SIG-M5 treated with dmso at 0.1 percent for 504 hours (cell line): ENCODE measurements at regions not wholly inside any gene's neighbourhood (a gene's known extent, or its start where the extent isn't known, plus 50 kb on each side); places are given as distances from the start of the nearest gene placed in this dataset.
"Not testable (repeated sequence)": the region's sequence is repeated elsewhere in the genome, so short reads cannot be mapped to it uniquely, and the experiment has no call there.

ENCODE experiments used
- DNase-seq: peaks from one replicate; lab custom pipeline; 2025; ENCODE audit not compliant: unreplicated experiment; lab: John Stamatoyannopoulos, UW

- DNase-seq: no peak
These were observed 253.1 kb upstream of the NEBL start for GRCh38 chr10:21150166-21150565.

- no peak for DNase-seq
These were observed 249.3 kb upstream of the NEBL start for GRCh38 chr10:21146436-21146789.

- no peak for DNase-seq
These were observed 248.8 kb upstream of the NEBL start for GRCh38 chr10:21145751-21146435.

GRCh38 chr10:21144047-21144446, 246.9 kb upstream of the NEBL start:
- DNase-seq: no peak

- DNase-seq: no peak
These were observed 244.9 kb upstream of the NEBL start for GRCh38 chr10:21141946-21142492.

- no peak for DNase-seq
These were observed 241.7 kb upstream of the NEBL start for GRCh38 chr10:21138769-21139340.

- DNase-seq: no peak
These were observed 238.2 kb upstream of the NEBL start for GRCh38 chr10:21135023-21135931.

GRCh38 chr10:21134645-21135022, 237.5 kb upstream of the NEBL start:
- DNase-seq: no peak

- no peak for DNase-seq
These were observed 233.8 kb upstream of the NEBL start for GRCh38 chr10:21130683-21131442.

GRCh38 chr10:21130108-21130507, 233.0 kb upstream of the NEBL start:
- no peak for DNase-seq

GRCh38 chr10:21125471-21126228, 228.5 kb upstream of the NEBL start:
- no peak for DNase-seq

- no peak for DNase-seq
These were observed 225.8 kb upstream of the NEBL start for GRCh38 chr10:21122907-21123306.

GRCh38 chr10:21121822-21122221, 224.7 kb upstream of the NEBL start:
- DNase-seq: not testable (repeated sequence)

GRCh38 chr10:21114683-21115082, 217.6 kb upstream of the NEBL start:
- no peak for DNase-seq

- DNase-seq: no peak
These were observed 213.2 kb upstream of the NEBL start for GRCh38 chr10:21110358-21110757.

- not testable (repeated sequence) for DNase-seq
These were observed 209.8 kb upstream of the NEBL start for GRCh38 chr10:21106931-21107330.

- DNase-seq: not testable (repeated sequence)
These were observed 208.2 kb upstream of the NEBL start for GRCh38 chr10:21105331-21105730.

- DNase-seq: no peak
These were observed 203.9 kb upstream of the NEBL start for GRCh38 chr10:21100871-21101514.

- DNase-seq: no peak
These were observed 203.1 kb upstream of the NEBL start for GRCh38 chr10:21100190-21100589.
